Ovary (tissue), 3 donors: ENCODE measurements at regions not wholly inside any gene's neighbourhood (a gene's known extent, or its start where the extent isn't known, plus 50 kb on each side); places are given as distances from the start of the nearest gene placed in this dataset.

Experiments used
- CTCF ChIP-seq, 3 donors: fragments of 450-650 bp in 2 of 3; fragments of 200-600 bp in 1 of 3; IDR thresholded peaks; one replicate each; pipeline versions ENCODE4 v1.5.1 to v1.8.0; 2016 to 2022; ENCODE audit warnings: antibody characterized with exemption in 3 of 3, mild to moderate bottlenecking in 1 of 3
- EP300 ChIP-seq: sonication (generic); formaldehyde crosslinking; IDR thresholded peaks from one replicate; pipeline ENCODE4 v1.6.1; 2017; ENCODE audit warnings: antibody characterized with exemption
- POLR2A ChIP-seq: fragments of 450-650 bp; IDR thresholded peaks from one replicate; pipeline ENCODE4 v1.6.1; 2017; ENCODE audit warnings: antibody characterized with exemption, mild to moderate bottlenecking, moderate library complexity
- donor health status: DM: no; HTN: no; CAD: no.

- TF ChIP-seq CTCF (IDR thresholded peaks at IDR 0.05) (no peak), POLR2A (no peak), EP300 (no peak)
These were observed 424.1 kb downstream of the PRR32 start for GRCh38 chrX:127243654-127244053.
